GM18505 (cell line): ENCODE measurements at regions not wholly inside any gene's neighbourhood (a gene's known extent, or its start where the extent isn't known, plus 50 kb on each side); places are given as distances from the start of the nearest gene placed in this dataset.

Source experiments
- ATAC-seq: cut with Tn5 transposase; IDR thresholded peaks from one replicate; pipeline ENCODE4 v1.9.1; 2021; ENCODE audit not compliant: unreplicated experiment
- POLR2A ChIP-seq: IDR thresholded peaks from 4 replicates; pipeline ENCODE4 v1.6.1; 2011; ENCODE audit warnings: borderline replicate concordance; ENCODE audit not compliant: insufficient read depth, insufficient read length; ENCODE audit errors: extremely low read depth

- no peak for TF ChIP-seq POLR2A
- ATAC-seq = peak; percentile 46
Observed at GRCh38 chr6:144722925-144723324, 437.8 kb downstream of the UTRN start.

- ATAC-seq = no peak
- TF ChIP-seq POLR2A = no peak
Observed at GRCh38 chr6:144723431-144723830, 438.3 kb downstream of the UTRN start.

GRCh38 chr6:144724818-144725217 is 439.7 kb downstream of the UTRN start:
- ATAC-seq = no peak
- no peak for TF ChIP-seq POLR2A

- peak; percentile 48 for ATAC-seq
- no peak for TF ChIP-seq POLR2A
Observed at GRCh38 chr6:144725736-144726522, 440.8 kb downstream of the UTRN start.

GRCh38 chr6:144728804-144729203 is 443.7 kb downstream of the UTRN start:
- ATAC-seq = no peak
- TF ChIP-seq POLR2A = no peak

- ATAC-seq = peak; percentile 59
- TF ChIP-seq POLR2A = no peak
Observed at GRCh38 chr6:144729502-144729901, 444.4 kb downstream of the UTRN start.

- ATAC-seq = no peak
Observed at GRCh38 chr6:144730088-144730645, 445.0 kb downstream of the UTRN start.

GRCh38 chr6:144731229-144731628 is 446.1 kb downstream of the UTRN start:
- TF ChIP-seq POLR2A = no peak
- ATAC-seq = no peak

More at GRCh38 chr6:144730088-144730645, 445.0 kb downstream of the UTRN start:
- no peak for TF ChIP-seq POLR2A

GRCh38 chr6:144736763-144737162 is 451.6 kb downstream of the UTRN start:
- ATAC-seq = no peak
- no peak for TF ChIP-seq POLR2A

GRCh38 chr6:144737998-144738397 is 452.9 kb downstream of the UTRN start:
- ATAC-seq = no peak
- TF ChIP-seq POLR2A = no peak

- ATAC-seq = no peak
- no peak for TF ChIP-seq POLR2A
Observed at GRCh38 chr6:144739873-144740272, 454.7 kb downstream of the UTRN start.

GRCh38 chr6:144741659-144742058 is 456.5 kb downstream of the UTRN start:
- no peak for TF ChIP-seq POLR2A
- ATAC-seq = no peak

GRCh38 chr6:144742779-144743178 is 457.6 kb downstream of the UTRN start:
- TF ChIP-seq POLR2A = no peak

GRCh38 chr6:144744720-144745119 is 459.6 kb downstream of the UTRN start:
- no peak for TF ChIP-seq POLR2A
- ATAC-seq = no peak

More at GRCh38 chr6:144742779-144743178, 457.6 kb downstream of the UTRN start:
- ATAC-seq = no peak
